HFF-Myc (cell line): ENCODE measurements at regions not wholly inside any gene's neighbourhood (a gene's known extent, or its start where the extent isn't known, plus 50 kb on each side); places are given as distances from the start of the nearest gene placed in this dataset.

Experiments
- DNase-seq: peaks from one replicate; pipeline ENCODE4 v3.0.0-alpha.2; 2011; ENCODE audit warnings: low read depth; ENCODE audit errors: extremely low read depth
- H3K4me3 ChIP-seq: replicated peaks from 2 replicates; pipeline ENCODE4 v1.5.1; 2011; ENCODE audit warnings: low read depth, mild to moderate bottlenecking, control low read depth, low read length
- TF ChIP-seq, protein P1 (sequence below): IDR thresholded peaks from 2 replicates; pipeline ENCODE4 v1.5.1; 2012; ENCODE audit warnings: mild to moderate bottlenecking, low read depth, low read length, control low read depth; ENCODE audit errors: missing control alignments

- TF ChIP-seq, protein P1, sequence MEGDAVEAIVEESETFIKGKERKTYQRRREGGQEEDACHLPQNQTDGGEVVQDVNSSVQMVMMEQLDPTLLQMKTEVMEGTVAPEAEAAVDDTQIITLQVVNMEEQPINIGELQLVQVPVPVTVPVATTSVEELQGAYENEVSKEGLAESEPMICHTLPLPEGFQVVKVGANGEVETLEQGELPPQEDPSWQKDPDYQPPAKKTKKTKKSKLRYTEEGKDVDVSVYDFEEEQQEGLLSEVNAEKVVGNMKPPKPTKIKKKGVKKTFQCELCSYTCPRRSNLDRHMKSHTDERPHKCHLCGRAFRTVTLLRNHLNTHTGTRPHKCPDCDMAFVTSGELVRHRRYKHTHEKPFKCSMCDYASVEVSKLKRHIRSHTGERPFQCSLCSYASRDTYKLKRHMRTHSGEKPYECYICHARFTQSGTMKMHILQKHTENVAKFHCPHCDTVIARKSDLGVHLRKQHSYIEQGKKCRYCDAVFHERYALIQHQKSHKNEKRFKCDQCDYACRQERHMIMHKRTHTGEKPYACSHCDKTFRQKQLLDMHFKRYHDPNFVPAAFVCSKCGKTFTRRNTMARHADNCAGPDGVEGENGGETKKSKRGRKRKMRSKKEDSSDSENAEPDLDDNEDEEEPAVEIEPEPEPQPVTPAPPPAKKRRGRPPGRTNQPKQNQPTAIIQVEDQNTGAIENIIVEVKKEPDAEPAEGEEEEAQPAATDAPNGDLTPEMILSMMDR: no peak
- DNase-seq: no peak
- H3K4me3 ChIP-seq: no peak overlapping the region
Measured at GRCh38 chr5:36440300-36440699, 138.6 kb upstream of the RANBP3L start.

GRCh38 chr5:36441280-36441679 is 139.6 kb upstream of the RANBP3L start:
- no peak overlapping the region for H3K4me3 ChIP-seq
- TF ChIP-seq, protein P1: no peak
- DNase-seq: no peak

DNA sequence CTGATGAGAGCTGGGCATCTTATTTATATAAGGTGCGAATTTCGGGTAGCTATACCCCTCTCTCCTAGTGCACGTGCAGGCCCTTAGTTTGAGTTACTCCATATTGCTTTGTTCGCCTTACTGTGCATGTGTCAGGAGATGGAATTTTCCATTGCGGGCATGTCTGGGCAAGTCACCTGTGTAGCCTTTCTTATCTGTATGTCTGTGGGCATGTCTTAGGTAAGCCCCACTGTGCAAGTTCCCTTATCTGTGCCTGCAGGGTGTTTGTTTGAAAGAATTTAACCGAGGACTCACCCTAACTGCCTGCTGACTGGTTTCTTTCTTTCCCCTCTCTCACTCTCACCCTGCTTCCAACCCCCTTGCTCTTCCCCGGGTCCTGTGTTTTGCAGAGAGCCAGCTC is 140.7 kb upstream of the RANBP3L start:
- TF ChIP-seq, protein P1: no peak
- H3K4me3 ChIP-seq: no peak overlapping the region
- peak; percentile 14 for DNase-seq

DNA sequence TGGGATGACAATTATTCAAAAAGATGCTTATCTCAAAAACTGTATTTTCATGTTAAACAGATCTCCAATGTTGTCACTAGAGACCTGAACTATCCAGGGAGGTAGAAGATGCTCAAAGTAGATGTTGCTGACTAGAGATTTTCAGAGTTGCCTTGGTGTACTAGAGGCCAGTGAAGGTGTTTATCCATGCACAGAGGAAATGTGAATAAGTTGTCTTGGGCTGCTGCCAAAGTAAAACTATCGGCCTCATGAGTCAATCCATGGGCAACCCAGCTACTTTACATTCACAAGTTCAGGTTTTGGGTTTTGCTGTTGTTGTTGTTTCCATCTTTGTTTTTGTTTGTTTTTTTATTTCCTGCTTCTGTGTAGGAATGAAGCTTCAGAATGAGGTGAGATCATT is 141.1 kb upstream of the RANBP3L start:
- no peak overlapping the region for H3K4me3 ChIP-seq
- DNase-seq: peak; percentile 33
- TF ChIP-seq, protein P1: no peak

DNA sequence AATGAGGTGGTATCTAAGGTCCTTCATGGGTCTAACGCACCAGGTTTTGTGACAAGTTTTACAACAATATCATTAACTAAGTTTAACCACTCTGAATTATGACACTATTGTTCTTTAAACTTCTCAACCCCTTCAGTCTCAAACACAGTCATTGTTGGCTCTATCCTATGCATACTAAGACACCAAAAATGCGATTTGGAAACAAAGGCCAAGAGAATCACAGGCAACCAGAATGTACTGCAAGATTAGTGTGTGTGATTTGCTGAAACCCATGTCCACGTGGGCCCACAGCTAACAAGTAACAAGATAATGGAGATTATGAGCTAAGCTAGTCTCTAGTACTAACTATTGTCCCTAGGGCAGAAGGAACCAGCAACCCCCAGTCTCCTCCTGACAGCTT is 142.2 kb upstream of the RANBP3L start:
- H3K4me3 ChIP-seq: no peak overlapping the region
- TF ChIP-seq, protein P1: no peak
- DNase-seq: no peak

DNA sequence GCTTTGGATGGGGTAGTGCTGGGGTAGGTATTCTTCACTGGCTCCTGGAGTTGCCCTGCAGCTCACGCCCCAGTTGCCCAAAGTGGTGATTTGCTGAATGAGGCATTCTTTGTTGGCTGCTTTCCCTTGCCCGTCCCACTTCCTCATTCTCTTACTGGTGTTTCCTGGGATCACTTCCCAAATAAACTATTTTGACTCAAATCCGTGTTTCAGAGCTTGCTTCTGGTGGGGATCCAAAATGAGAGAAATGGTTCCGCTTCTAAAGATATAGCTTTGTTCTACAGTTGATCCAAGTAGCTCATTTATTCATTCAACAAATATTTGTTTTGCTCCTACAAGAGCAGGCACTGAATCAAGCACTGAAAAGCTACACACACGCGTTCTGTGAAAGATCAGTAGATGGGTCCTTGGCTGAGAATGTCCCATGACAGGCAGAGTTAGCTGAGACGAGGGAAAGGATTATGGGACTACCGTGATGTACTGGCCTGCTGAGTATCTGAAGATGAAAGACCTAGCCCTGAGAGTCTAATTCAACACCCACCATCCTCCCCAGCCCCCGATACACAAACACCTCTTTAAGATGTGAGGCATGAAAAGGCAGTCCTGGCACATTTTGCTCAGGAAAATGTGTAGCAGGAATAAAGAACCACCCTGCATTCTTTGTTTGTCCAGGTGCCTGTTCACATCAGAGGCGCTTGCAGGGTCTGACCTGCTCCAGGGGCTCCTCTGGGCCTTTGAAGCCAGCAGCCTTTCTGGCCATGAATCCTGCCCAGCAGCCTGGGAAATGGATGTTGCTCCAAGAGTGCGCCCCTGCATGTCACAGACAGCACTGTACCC is 143.1 kb upstream of the RANBP3L start:
- TF ChIP-seq, protein P1: no peak
- no peak overlapping the region for H3K4me3 ChIP-seq
- no peak for DNase-seq
